ENCODE measurements at regions not wholly inside any gene's neighbourhood (a gene's known extent, or its start where the extent isn't known, plus 50 kb on each side); places are given as distances from the start of the nearest gene placed in this dataset.
A peak's percentile ranks its signal among the peaks of the same experiment; 100 is the strongest.

DNA sequence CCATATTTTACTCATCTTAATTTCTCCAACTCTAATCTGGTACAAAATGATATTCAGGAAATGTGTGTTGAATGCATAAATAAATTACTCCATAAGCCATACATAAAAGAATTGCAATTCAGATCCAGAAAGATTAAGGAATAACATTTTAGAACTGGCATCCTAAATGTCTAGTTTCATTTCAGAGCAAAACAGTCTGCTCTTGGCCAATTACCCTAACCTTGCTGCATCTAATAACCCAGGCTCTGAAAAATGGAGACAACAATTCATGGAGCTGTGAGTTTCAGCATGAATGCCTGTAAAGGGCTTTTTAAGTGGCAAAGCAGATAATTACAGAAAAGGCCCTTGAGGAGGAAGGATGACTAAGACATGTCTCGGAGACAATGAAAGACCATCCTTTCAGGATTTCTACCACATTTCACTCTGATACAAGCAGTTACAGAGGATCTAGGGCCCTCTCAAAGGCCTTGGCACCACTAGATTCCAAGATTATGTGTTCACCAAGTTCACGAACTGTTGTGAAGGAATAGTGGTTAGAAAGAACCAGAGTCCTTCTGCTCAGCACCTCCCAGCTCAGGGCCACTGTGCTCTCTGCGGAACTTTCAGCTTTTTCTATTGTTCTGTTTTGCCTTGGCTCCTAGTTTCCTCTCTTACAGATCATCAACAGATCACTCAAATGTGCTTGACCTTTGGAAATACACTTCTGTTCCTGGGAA lies 157.6 kb upstream of the BLID start:
- H3K4me3 ChIP-seq: no peak overlapping the region
- no peak for ATAC-seq
- no peaks in the 10 kb centered on the region for H3K36me3 ChIP-seq (replicated peaks in 1 of 2; ENCODE audit: insufficient read depth in 1 of 2, low read depth in 2 of 2)
- no peaks in the 10 kb centered on the region for H3K27me3 ChIP-seq
- intact Hi-C loops (cut with DNase I): no loop called here
- no peaks in the 10 kb centered on the region for H3K9me3 ChIP-seq
- no peak for DNase-seq
- H3K27ac ChIP-seq: peak overlapping the region in 1 of 4 donors; percentile 39
- TF ChIP-seq CTCF (IDR thresholded peaks at IDR 0.05) (no peak), POLR2A (IDR thresholded peaks at IDR 0.05) (no peak)
- WGBS, 2 donors: 55 to 83% methylated on average over 3 of the region's 3 CpGs
- H3K4me1 ChIP-seq: peaks cover 51% of the 10 kb centered on the region

- Histone ChIP-seq H3K9me3 (no peaks in the 10 kb centered on the region), H3K27ac (peak overlapping the region in 3 of 4 donors; percentile 61 to 78 (median 68)), H3K4me1 (peaks cover 46% of the 10 kb centered on the region), H3K4me3 (no peak overlapping the region), H3K36me3 (replicated peaks in 1 of 2; ENCODE audit: insufficient read depth in 1 of 2, low read depth in 2 of 2) (no peaks in the 10 kb centered on the region), H3K27me3 (no peaks in the 10 kb centered on the region)
- WGBS, 2 donors: 24 to 27% methylated on average over 4 of the region's 4 CpGs
- TF ChIP-seq CTCF (IDR thresholded peaks at IDR 0.05): no peak
- no peak for TF ChIP-seq POLR2A (IDR thresholded peaks at IDR 0.05)
- intact Hi-C loops (cut with DNase I): no loop called here
- ATAC-seq (peak; percentile 80), DNase-seq (peak; percentile 28 to 60 (median 44))
These were observed 155.7 kb upstream of the BLID start for GRCh38 chr11:122271745-122272144.

DNA sequence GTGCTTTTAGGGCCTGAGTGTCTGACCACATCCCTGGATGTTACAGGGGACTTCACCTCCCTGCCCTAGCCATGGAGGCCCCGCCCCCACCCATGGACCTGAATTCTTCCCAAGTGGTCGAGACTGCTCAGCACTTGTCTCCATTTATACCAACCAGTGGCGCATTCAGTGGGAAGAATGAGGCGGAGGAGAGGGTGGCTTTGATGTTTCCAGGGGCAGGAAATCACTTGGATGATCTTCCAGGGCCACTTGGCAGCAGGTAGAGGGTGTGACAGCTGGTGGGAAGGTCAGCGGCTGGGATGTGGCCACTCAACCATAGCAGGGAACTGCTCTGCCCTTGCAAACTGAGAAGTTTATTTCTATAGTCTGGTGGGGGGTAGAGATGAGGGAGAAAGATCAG lies 155.1 kb upstream of the BLID start:
- Histone ChIP-seq H3K9me3 (no peaks in the 10 kb centered on the region), H3K27ac (peak overlapping the region in 3 of 4 donors; percentile 61 to 78 (median 68)), H3K36me3 (replicated peaks in 1 of 2; ENCODE audit: insufficient read depth in 1 of 2, low read depth in 2 of 2) (no peaks in the 10 kb centered on the region), H3K27me3 (no peaks in the 10 kb centered on the region), H3K4me3 (no peak overlapping the region), H3K4me1 (peaks cover 46% of the 10 kb centered on the region)
- ATAC-seq (peak; percentile 93), DNase-seq (peak; percentile 81 to 91 (median 86))
- WGBS, 2 donors: 37 to 41% methylated on average over 5 of the region's 5 CpGs
- intact Hi-C loops (cut with DNase I): no loop called here
- no peak for TF ChIP-seq CTCF (IDR thresholded peaks at IDR 0.05)

- no peak for ATAC-seq
These were observed 154.5 kb upstream of the BLID start for GRCh38 chr11:122270535-122270934.

More at GRCh38 chr11:122270535-122270934, 154.5 kb upstream of the BLID start:
- peaks cover 46% of the 10 kb centered on the region for H3K4me1 ChIP-seq
- H3K27me3 ChIP-seq: no peaks in the 10 kb centered on the region
- no peak for DNase-seq
- H3K4me3 ChIP-seq: no peak overlapping the region
- TF ChIP-seq CTCF (IDR thresholded peaks at IDR 0.05) (no peak), POLR2A (IDR thresholded peaks at IDR 0.05) (no peak)
- H3K9me3 ChIP-seq: no peaks in the 10 kb centered on the region
- H3K27ac ChIP-seq: peak overlapping the region in 3 of 4 donors; percentile 61 to 78 (median 68)
- no peaks in the 10 kb centered on the region for H3K36me3 ChIP-seq (replicated peaks in 1 of 2; ENCODE audit: insufficient read depth in 1 of 2, low read depth in 2 of 2)
- intact Hi-C loops (cut with DNase I): no loop called here
- WGBS, 2 donors: 69 to 74% methylated on average over 3 of the region's 3 CpGs

Data from body of pancreas (tissue), 4 donors.